GM21367 (cell line): ENCODE measurements at regions not wholly inside any gene's neighbourhood (a gene's known extent, or its start where the extent isn't known, plus 50 kb on each side); places are given as distances from the start of the nearest gene placed in this dataset.

Experiments used
- ATAC-seq: cut with Tn5 transposase; IDR thresholded peaks from one replicate; pipeline ENCODE4 v1.9.1; 2021; ENCODE audit not compliant: unreplicated experiment

GRCh38 chr13:80237646-80238045, 103.3 kb downstream of the SPRY2 start:
- no peak for ATAC-seq

- no peak for ATAC-seq
These were observed 105.0 kb downstream of the SPRY2 start for GRCh38 chr13:80235967-80236302.

GRCh38 chr13:80235166-80235966, 105.6 kb downstream of the SPRY2 start:
- peak; percentile 51 for ATAC-seq

- ATAC-seq = no peak
These were observed 113.3 kb downstream of the SPRY2 start for GRCh38 chr13:80227645-80228044.

GRCh38 chr13:80226645-80227044, 114.3 kb downstream of the SPRY2 start:
- ATAC-seq = no peak

- no peak for ATAC-seq
These were observed 116.5 kb downstream of the SPRY2 start for GRCh38 chr13:80224468-80224867.

GRCh38 chr13:80217614-80218456, 123.1 kb downstream of the SPRY2 start:
- ATAC-seq = no peak

GRCh38 chr13:80215368-80215767, 125.6 kb downstream of the SPRY2 start:
- ATAC-seq = no peak

- no peak for ATAC-seq
These were observed 126.4 kb downstream of the SPRY2 start for GRCh38 chr13:80214521-80214991.

- ATAC-seq = no peak
These were observed 126.9 kb downstream of the SPRY2 start for GRCh38 chr13:80214050-80214449.

- ATAC-seq = no peak
These were observed 127.7 kb downstream of the SPRY2 start for GRCh38 chr13:80213201-80213600.

- ATAC-seq = no peak
These were observed 129.4 kb downstream of the SPRY2 start for GRCh38 chr13:80211566-80211965.

GRCh38 chr13:80204642-80205041, 136.3 kb downstream of the SPRY2 start:
- no peak for ATAC-seq

GRCh38 chr13:80203496-80203895, 137.4 kb downstream of the SPRY2 start:
- no peak for ATAC-seq

- ATAC-seq = no peak
These were observed 139.0 kb downstream of the SPRY2 start for GRCh38 chr13:80201694-80202468.

GRCh38 chr13:80199585-80200292, 141.2 kb downstream of the SPRY2 start:
- no peak for ATAC-seq

GRCh38 chr13:80199067-80199466, 141.9 kb downstream of the SPRY2 start:
- ATAC-seq = no peak

- ATAC-seq = no peak
These were observed 144.2 kb downstream of the SPRY2 start for GRCh38 chr13:80196756-80197155.

GRCh38 chr13:80195649-80196048, 145.3 kb downstream of the SPRY2 start:
- ATAC-seq = no peak

- no peak for ATAC-seq
These were observed 150.9 kb downstream of the SPRY2 start for GRCh38 chr13:80189889-80190597.
